HG03025 (cell line): ENCODE measurements at regions not wholly inside any gene's neighbourhood (a gene's known extent, or its start where the extent isn't known, plus 50 kb on each side); places are given as distances from the start of the nearest gene placed in this dataset.

ENCODE experiments used
- ATAC-seq: cut with Tn5 transposase; IDR thresholded peaks from one replicate; pipeline ENCODE4 v1.9.1; 2021; ENCODE audit warnings: mild to moderate bottlenecking, moderate library complexity; ENCODE audit not compliant: unreplicated experiment, low FRiP score

DNA sequence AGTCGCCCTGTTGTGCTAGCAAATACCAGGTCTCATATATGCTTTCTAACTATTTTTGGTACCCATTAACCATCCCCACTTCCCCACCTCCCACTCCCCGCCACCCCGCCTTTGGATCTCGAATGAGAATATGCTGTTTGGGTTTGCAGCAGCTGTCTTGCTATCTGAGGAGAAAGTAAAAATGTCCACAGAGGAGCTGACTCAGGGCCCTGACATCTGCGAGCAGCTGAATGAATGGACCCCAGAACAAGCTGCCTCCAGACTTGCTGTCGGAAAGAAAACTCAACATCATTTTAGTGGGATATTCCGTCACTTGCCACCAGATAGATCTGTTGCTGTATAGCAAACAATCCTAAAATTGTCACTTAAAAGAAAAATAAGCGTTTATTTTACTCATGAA lies 103.7 kb downstream of the LINC00237 start:
- ATAC-seq: no peak

DNA sequence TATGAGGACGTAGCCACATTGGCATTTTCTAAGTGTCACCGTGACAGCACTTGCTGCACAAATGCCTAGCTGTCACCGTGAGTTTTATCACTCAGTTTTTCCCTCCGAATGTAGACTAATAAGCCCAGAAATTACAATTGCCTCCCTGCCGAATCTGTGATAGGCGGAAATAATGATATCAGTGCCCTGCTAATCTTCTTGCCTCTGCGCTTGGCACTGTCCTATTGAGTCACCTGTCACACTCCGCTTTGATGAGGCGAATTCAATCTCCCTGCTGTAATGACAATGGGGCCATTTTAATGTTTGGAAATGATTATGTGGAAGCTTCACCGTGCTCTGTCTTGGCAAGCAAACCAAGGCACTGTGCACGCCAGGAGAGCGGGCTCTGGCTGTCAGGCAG lies 112.8 kb downstream of the LINC00237 start:
- ATAC-seq: no peak

DNA sequence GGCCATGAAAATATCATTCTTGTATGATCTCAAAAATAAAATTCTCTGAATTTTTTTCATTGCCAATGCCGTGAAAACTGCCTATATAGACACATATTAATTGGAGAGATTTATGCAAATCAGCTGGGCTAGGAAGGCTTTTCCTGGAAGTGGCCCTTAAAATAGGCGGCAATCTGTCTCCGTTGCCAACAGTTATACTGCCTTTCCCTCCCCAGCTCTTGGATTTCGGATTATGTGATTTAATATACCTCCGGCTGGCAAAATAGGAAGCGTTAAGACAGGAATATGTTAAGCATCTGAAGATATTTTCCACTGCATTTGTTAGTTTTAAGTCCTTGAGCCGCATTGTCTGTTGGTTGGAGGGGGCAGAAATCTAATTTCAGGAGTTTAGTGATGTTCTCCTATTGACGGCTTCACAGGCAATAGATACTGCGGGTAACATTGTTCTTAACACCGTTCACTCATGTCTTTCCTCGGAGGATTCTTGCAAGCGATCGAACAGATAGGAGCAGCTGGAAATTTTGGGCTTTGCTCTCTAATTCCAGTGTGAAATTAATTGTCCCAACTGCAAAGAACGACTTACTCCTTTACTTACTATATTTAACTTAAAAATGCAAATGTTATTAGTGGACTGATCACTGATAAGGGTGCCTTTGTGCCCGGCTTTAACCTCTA lies 113.3 kb downstream of the LINC00237 start:
- no peak for ATAC-seq

DNA sequence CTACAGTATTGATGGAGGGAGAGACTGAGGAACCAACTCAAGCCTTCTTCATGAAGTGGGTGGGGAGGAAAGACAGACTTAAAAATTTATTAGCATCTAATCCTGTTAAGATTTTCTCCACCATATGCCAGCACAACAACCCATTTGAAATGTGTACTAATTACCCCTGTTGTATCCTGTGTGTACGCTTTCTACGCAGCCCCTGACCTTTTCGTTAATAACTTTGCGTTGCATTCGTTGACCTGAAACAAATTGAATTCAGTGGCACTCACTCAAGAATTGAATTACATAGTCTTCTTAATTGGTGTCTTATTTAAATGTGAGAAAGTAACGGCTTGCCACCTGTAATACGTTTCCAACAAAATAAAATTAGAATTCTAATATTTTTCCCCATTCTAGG lies 113.9 kb downstream of the LINC00237 start:
- no peak for ATAC-seq

DNA sequence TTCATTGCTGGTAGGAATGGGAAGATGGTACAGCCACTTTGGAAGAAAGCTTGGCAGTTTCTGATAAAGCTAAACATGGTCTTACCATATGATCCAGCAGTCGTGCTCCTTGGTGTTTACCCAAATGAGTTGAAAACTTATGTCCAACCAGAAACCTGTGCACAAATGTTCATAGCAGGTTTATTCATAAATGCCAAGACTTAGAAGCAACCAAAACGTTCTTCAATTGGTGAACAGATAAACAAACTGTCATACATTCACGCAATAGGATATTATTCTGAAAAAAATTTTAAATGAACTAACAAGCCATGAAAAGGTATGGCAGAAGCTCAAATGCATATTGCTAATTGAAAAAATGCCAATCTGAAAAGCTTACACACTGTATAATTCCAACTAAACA lies 117.1 kb downstream of the LINC00237 start:
- no peak for ATAC-seq

DNA sequence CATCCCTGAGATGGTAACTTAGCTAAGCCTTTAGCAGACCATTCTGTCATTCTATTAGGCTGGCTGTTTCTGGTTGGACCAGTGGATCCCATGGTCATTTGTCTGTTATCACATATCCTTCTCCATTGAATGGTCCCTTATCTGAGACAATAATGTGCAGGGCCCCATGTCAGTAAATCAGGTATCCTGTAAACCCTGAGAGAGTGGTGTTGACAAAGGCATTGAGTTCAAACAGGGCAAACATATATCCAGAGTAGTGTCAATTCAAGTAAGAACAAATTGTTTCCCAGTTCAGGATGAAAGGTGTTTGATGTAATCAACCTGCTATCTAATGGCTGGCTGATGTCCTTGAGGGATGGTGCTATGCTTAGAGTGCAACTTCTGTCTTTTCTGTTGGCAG lies 126.2 kb downstream of the LINC00237 start:
- no peak for ATAC-seq

DNA sequence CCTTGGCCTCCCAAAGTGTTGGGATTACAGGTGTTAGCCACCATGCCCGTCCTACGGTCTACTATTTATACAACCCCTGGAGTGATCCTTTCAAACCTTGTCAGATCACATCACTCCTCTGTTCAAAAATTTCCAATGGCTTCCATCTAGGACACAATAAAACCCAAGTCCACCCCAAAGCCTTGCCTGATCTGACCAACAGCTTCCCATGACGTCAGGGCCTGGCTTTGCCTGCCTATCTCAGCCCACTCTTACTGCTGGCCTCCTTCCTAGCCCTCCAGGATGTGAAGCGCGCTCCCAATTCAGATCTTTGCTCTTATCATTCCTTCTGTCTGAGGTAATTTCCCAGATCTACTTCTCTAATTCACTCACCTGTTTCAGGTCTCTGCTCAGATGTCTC lies 128.4 kb downstream of the LINC00237 start:
- ATAC-seq: no peak

DNA sequence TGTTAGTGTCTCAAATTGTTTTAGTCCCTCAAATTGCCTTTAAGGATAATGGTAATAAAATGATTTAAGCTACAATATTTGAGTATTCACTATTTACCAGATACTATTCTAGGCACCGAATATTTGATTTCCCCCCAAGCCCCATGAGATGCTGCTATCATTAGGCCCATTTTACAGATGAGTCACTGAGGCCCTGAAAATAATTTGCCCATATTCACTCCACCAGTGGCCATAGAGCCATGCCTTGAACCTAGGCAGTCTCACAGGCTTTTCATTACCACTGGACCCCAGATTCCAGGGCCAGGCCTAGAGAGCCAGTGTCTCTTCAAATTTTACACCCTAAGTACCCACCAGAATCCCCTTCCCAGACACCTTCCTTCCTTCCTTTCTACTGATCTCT lies 133.7 kb downstream of the LINC00237 start:
- ATAC-seq: no peak

DNA sequence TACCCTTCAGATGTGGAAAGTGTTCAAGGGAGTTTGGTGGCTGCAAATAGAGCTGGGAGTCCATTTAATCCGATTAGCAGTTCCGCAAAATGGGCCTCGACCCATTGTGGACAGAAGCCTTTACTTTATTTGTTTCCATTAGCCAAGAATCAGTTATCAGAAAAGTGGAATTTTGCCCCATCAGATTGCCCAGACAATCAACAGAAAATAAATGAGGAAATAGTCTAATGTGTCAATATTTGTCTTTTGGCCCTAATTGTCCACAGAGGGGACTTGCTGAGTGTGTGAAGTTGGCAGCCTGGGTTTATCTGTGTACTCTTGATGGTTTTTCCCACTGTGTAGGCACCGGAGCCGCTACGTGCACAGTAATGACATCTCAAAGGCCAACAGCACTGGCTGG lies 134.3 kb downstream of the LINC00237 start:
- no peak for ATAC-seq

DNA sequence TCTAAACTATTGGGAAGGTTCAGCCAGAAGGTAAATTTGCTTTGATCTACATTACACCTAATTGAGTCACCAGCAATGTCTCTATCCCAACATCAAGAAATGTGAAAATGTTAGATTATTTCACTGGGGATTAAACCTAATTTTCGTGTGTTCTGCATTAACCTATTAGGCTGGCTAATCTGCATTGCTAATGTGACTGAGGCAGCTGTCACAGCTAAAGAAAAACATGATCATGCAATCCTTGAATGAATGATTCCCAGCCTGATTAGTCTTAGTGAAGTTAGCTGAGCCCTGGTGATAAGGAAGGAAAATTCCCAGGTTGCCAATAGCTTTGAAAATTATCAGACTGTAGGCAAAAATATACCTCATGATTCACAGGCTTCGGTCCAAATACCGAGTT lies 135.3 kb downstream of the LINC00237 start:
- ATAC-seq: no peak

DNA sequence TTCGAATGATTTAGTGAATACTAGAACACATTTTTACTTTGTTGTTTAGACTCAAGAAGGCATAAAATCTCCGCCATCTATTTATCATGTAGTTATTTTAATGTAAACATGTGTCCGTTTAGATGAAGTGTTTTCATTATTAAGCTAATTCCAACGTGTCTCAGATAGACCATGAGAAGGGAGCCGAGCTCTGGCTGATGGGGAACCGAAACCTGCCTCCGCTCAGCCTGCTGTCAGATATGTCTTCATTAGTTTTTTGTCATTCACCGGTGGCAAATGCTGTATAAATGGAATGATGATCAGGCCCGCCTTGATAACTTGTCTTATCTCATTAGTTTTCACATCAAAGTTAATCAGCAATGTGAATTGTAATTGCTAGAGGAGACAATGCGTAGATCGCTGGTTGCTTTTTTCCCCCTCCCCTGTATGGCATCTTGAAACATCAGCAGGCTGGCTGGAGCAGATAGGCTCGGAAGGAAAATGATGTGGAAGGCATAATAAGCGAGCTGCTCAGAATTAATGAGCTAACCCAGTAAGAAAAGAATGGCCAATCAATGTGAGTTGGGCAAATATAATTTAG lies 136.4 kb downstream of the LINC00237 start:
- no peak for ATAC-seq

DNA sequence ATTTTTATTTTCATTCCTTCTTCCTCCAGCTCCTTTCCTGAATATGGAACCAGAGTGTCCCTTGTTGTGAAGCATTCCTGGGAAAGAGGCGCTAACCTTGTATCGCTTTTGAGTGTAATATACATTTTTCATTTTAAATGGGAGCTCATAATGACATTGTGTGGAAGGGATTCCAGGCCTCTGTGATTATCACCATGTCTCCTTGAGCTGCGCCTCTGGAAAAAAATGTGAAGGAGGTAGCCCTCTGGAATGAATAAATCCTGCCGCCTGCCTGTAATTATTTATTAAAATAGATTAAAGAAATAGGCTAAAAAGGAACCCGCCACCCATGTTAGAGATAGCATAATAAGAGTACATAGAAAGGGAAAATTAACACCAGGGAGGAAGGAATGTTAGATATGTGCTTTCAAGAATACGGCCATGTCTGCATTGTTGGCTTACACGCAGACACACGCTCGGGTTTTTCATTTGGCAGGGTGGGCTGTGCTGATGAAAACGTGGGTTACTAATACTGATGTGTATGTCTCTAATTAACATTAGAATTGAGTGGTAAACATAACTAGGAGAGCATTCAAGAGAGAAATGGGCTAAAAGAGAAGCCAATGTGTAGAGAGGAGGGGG lies 138.5 kb downstream of the LINC00237 start:
- no peak for ATAC-seq

DNA sequence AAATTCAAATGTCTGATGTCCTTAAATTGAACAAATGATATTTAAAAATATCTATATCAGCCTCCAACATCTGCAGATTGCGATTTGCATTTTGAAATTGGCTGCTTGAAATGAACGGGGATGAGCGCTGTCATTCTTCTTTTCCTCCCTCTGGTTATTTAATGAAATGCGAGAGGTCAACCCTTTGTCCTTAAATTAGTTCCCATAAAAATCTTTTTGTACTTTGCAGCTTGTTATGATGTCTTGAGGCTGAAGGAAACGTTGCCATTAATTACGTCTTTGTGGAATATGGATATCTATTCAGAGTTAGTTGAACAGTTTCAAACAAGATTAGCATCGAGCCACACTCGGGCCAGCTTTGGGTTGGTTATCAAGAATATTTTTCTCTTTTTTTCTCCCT lies 140.0 kb downstream of the LINC00237 start:
- ATAC-seq: no peak

DNA sequence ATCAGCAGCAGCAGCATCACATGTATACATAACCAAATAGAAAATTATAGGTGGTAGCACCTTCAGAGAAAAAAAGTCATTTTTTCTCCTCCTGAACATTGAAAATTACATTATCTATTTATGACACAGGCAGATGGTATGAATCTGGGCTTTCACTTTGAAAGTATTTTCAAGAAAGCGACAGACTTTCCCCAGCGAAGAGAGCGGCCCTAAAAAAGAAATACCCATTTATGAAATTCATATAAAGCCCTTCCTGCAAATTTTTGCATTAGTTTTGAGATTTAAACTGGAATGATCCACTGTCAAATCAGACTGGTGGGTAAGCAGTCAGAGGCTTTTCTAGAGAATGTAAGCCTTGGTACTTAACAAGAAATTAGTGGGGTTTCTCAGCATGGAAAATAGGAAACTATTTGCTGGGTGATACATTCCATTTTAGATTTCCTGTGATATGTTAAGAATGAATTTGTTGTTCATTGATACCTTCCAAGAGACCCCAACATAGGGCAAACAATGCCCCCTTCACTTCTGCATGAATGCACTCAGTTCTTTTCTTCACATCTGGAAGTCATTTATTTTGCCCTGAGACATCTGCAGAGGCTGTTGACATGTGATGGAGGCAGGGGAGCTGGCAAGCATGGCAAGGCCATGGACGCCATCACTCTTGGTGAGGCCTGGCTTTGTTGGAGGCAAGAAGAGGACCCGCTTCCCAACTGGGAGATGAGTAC lies 147.0 kb downstream of the LINC00237 start:
- ATAC-seq: no peak

DNA sequence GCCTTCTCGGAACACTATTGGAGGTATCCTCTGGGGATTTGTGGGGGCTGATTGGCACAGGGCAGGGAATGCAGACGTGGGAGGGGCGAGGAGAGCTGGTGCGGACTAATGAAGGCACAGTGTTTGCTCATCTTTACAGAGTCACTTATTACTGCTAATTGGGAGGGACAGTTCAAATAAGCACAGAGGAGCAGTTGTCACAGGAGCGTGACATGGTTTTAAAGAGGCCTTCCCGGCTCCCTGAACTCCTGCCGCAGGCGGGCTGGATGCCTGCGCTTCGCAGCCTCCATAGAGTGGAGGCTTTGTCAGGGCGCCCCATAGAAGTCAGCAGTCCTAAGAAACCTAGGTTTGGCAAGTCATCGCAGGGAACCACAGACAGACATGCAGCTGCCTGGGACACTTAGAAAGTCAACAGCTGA lies 149.6 kb downstream of the LINC00237 start:
- no peak for ATAC-seq

DNA sequence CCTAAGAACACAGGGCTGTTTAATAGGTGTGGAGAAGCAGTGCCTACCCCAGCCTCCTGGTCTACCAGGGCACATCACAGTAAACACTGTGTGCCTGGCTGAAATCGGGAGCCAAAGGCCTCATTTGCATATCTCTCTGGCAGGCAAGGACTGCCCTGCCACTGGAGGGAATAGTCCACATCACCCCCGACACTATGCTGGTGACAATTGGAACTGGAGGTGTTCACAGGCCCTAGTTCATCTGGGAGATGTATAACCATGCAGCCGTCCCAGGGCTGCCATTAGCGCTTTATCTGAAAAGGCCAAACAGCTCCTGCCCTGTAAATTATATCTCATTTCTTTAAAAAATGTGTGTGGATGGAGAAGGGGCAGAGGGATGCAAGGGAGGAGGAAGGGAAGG lies 150.3 kb downstream of the LINC00237 start:
- no peak for ATAC-seq

DNA sequence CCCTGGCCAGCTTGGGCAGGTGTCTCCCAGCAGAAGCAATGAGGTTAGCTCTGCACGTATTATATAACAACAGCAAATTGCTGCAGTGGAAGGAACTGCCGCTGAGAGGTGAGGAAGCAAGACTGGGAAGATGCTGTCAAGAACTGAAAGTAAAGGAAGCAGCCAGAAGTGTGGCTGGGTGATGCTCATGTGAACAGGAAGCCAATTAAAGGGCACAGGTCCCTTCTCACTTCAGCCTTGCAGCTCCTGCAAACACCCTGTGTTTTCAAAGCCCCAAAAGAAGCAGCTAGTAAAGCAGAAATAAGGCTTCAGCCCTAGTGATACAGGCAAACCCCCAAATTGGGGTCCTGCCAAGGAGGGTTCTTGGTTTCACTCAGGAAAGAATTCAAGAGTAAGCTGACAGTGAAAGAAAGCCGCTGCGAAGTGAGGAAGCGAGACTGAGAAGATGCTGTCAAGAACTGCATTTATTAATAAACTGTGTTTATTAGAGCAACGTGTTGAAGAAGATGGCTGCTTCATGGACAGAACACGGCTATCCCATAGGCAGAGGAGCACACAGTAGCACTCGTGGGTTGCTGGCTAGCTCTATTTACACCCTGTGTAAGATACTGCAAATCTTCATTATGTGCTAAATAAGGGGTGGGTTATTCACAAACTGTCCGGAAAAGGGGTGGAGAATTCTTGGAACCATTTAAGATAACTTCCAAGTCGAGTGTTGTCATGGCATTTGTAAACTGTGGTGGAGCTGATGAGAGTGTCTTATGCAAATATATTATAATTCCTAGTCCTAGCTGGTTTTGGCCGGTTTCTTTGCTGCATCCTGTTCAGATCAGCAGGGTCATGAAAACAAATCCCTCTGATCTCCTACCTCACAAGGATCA lies 152.2 kb downstream of the LINC00237 start:
- ATAC-seq: no peak

DNA sequence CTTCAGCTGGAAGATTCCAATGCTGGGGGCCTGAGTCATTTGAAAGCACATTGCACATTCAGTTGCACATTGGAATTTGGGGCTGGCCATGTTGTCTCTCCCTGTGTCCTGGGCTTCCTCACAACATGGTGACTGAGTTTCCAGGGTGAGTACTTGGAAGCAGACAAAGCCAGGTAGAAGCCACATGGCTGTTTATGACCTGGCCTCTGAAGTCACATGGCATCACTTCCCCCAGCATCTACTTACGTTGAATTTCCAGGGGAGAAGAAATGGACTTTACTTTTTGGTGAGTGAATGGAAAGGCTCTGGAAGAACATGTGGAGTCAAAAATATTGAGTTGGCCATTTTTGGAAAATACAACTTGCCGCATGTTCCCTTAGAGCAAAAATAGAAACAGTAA lies 155.5 kb downstream of the LINC00237 start:
- ATAC-seq: no peak

DNA sequence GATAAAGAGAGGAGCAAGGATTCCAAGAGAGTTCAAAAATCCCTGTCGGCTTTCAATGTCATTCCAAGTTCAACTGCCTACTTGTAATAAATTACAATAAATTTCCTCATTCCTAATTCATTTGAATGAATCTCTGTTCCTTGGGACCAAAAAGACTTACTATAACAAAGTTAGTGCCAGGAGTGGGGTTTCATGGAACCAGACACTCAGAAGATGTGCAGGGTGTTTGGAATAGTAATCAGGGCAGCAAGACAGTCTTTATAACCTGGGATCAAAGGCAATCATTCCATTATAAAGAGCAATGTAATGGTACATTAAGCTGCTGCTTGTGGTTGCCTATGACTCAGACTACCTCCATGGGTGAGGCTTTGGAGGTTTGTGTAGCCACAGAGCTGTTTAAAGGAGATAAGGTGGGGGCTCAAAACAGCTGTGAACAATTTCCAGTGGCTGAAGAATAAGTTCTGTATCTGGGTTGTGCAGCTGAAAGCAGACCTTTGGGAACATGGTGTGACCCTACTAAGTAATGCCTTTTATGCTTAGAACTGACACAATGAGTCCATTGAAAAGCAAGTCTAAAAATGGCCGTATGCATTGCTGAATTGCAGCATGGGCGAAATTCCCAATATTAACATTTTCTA lies 159.9 kb downstream of the LINC00237 start:
- no peak for ATAC-seq

DNA sequence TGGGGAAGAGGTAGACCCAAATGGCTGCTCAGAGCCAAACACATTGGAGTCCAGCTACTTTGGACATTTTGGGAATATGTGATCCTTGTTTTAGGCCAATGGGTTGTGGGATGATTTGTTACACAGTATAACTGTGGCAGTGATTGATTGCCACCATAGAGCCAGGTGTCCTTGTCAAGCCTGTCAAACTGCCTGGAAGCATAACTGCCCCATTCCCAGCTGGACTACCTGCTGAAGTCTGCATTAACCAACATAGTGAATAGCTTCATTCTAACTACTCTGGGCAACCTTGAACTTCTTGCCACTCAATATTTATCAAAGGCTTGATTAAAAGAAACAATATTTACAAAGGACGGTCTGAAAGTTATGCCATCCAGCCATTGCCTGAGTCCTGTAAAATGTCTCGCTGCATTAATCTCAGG lies 164.7 kb downstream of the LINC00237 start:
- no peak for ATAC-seq
